Liver (tissue), 8 donors: ENCODE measurements at regions not wholly inside any gene's neighbourhood (a gene's known extent, or its start where the extent isn't known, plus 50 kb on each side); places are given as distances from the start of the nearest gene placed in this dataset.

ENCODE experiments used
- DNase-seq: peaks from one replicate; pipeline ENCODE4 v3.0.0-alpha.2; 2017; ENCODE audit warnings: low spot score
- H3K27ac ChIP-seq, 2 donors: one replicate each; pipeline ENCODE4 v1.7.0; 2013; ENCODE audit warnings: inconsistent platforms in 2 of 2, low read length in 2 of 2, control low read depth in 1 of 2, low read depth in 1 of 2, mild to moderate bottlenecking in 1 of 2
- H3K27me3 ChIP-seq, 4 donors: one replicate each; pipeline versions ENCODE4 v1.6.1 to v1.7.0; 2013; ENCODE audit warnings: low read length in 3 of 4, inconsistent platforms in 1 of 4, mild to moderate bottlenecking in 1 of 4, moderate library complexity in 1 of 4; ENCODE audit not compliant: control insufficient read depth in 4 of 4, insufficient read depth in 4 of 4
- H3K36me3 ChIP-seq, 4 donors: one replicate each; pipeline versions ENCODE4 v1.6.1 to v1.7.0; 2013; ENCODE audit warnings: low read length in 3 of 4, mild to moderate bottlenecking in 3 of 4, low read depth in 1 of 4, moderate library complexity in 1 of 4; ENCODE audit not compliant: control insufficient read depth in 4 of 4, insufficient read depth in 3 of 4
- H3K4me1 ChIP-seq, 4 donors: one replicate each; pipeline versions ENCODE4 v1.6.1 to v1.7.0; 2013; ENCODE audit warnings: low read length in 3 of 4, mild to moderate bottlenecking in 3 of 4, moderate library complexity in 1 of 4; ENCODE audit not compliant: control insufficient read depth in 4 of 4, insufficient read depth in 4 of 4
- H3K4me3 ChIP-seq, 3 donors: one replicate each; pipeline versions ENCODE4 v1.6.1 to v1.7.0; 2013; ENCODE audit warnings: low read length in 3 of 3, control low read depth in 1 of 3, low read depth in 1 of 3, mild to moderate bottlenecking in 1 of 3
- H3K9ac ChIP-seq, 2 donors: one replicate each; pipeline ENCODE4 v1.7.0; 2013; ENCODE audit warnings: low read length in 2 of 2, mild to moderate bottlenecking in 2 of 2, moderate library complexity in 2 of 2, control low read depth in 1 of 2, low read depth in 1 of 2
- H3K9me3 ChIP-seq, 4 donors: one replicate each; pipeline versions ENCODE4 v1.6.1 to v1.7.0; 2013; ENCODE audit warnings: low read length in 3 of 4; ENCODE audit not compliant: control insufficient read depth in 4 of 4
- ATF3 ChIP-seq: IDR thresholded peaks from 2 replicates; pipeline ENCODE4 v1.6.1; 2016; ENCODE audit warnings: antibody characterized with exemption
- EGR1 ChIP-seq, 2 donors: IDR thresholded peaks; 2 replicates each; pipeline ENCODE4 v1.6.1; 2016 to 2018; ENCODE audit warnings: antibody characterized with exemption in 2 of 2, low read depth in 2 of 2
- FOXA1 ChIP-seq: IDR thresholded peaks from 2 replicates; pipeline ENCODE4 v1.6.1; 2016; ENCODE audit warnings: antibody characterized with exemption
- FOXA2 ChIP-seq: IDR thresholded peaks from 2 replicates; pipeline ENCODE4 v1.6.1; 2016; ENCODE audit warnings: antibody characterized with exemption
- GABPA ChIP-seq, 2 donors: IDR thresholded peaks in 1 of 2; conservative IDR thresholded peaks in 1 of 2; 2 replicates each; pipeline ENCODE4 v1.6.1; 2016; ENCODE audit warnings: antibody characterized with exemption in 2 of 2, mild to moderate bottlenecking in 1 of 2, moderate library complexity in 1 of 2
- HNF4A ChIP-seq, 2 donors: conservative IDR thresholded peaks; 2 replicates each; pipeline ENCODE4 v1.6.1; 2016; ENCODE audit warnings: antibody characterized with exemption in 2 of 2, mild to moderate bottlenecking in 2 of 2
- HNF4G ChIP-seq: IDR thresholded peaks from 2 replicates; pipeline ENCODE4 v1.6.1; 2016; ENCODE audit warnings: antibody characterized with exemption
- JUND ChIP-seq, 2 donors: IDR thresholded peaks; 2 replicates each; pipeline ENCODE4 v1.6.1; 2016; ENCODE audit warnings: antibody characterized with exemption in 2 of 2
- NR2F2 ChIP-seq: IDR thresholded peaks from 2 replicates; pipeline ENCODE4 v1.6.1; 2016; ENCODE audit warnings: antibody characterized with exemption
- RAD21 ChIP-seq, 2 donors: IDR thresholded peaks; 2 replicates each; pipeline ENCODE4 v1.6.1; 2016; ENCODE audit warnings: antibody characterized with exemption in 2 of 2, mild to moderate bottlenecking in 2 of 2
- REST ChIP-seq: IDR thresholded peaks from 2 replicates; pipeline ENCODE4 v1.6.1; 2016; ENCODE audit warnings: antibody characterized with exemption, mild to moderate bottlenecking
- RXRA ChIP-seq, 2 donors: IDR thresholded peaks; 2 replicates each; pipeline ENCODE4 v1.6.1; 2017 to 2018; ENCODE audit warnings: antibody characterized with exemption in 2 of 2, mild to moderate bottlenecking in 1 of 2
- SP1 ChIP-seq: IDR thresholded peaks from 2 replicates; pipeline ENCODE4 v1.6.1; 2018; ENCODE audit warnings: antibody characterized with exemption, mild to moderate bottlenecking
- TAF1 ChIP-seq: conservative IDR thresholded peaks from 2 replicates; pipeline ENCODE4 v1.6.1; 2016; ENCODE audit warnings: antibody characterized with exemption, mild to moderate bottlenecking
- YY1 ChIP-seq: IDR thresholded peaks from 2 replicates; pipeline ENCODE4 v1.6.1; 2016; ENCODE audit warnings: antibody characterized with exemption, mild to moderate bottlenecking
- ZBTB33 ChIP-seq: IDR thresholded peaks from 2 replicates; pipeline ENCODE4 v1.6.1; 2016; ENCODE audit warnings: antibody characterized with exemption
- WGBS: extraction: QIAGEN DNeasy Blood & Tissue Kit; methylation state at CpG from one replicate; pipeline ENCODE4 v1.1.7; 2013; 5-methylcytosine and 5-hydroxymethylcytosine counted together
- TF ChIP-seq, protein P1 (sequence below): fragments of 150-350 bp; IDR thresholded peaks from 2 replicates; pipeline ENCODE4 v1.5.1; 2017; ENCODE audit warnings: improper control_type of control experiment, low read depth, low read length; ENCODE audit not compliant: missing input control
- TF ChIP-seq, protein P2 (sequence below): IDR thresholded peaks from 2 replicates; pipeline ENCODE4 v1.6.1; 2016; ENCODE audit warnings: antibody characterized with exemption
- donor health status: healthy.
- donor health status: healthy.
- donor health status: healthy.
- donor health status: healthy.
- donor health status: healthy.

DNA sequence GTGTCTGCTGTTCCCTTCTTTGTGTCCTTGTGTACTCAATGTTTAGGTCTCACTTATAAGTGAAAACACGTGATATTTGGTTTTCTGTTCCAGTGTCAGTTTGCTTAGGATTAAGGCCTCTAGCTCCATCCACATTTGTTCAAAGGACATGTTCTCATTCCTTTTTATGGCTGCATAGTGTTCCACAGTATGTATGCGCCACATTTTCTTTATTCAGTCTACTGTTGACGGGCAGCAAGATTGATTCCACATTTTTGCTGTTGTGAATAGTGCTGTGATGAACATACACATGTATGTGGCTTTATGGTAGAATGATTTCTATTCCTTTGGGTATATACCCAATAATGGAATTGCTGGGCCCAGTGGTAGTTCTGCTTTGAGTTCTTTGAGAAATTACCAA lies 122.7 kb upstream of the THBS1 start:
- TF ChIP-seq, protein P1, sequence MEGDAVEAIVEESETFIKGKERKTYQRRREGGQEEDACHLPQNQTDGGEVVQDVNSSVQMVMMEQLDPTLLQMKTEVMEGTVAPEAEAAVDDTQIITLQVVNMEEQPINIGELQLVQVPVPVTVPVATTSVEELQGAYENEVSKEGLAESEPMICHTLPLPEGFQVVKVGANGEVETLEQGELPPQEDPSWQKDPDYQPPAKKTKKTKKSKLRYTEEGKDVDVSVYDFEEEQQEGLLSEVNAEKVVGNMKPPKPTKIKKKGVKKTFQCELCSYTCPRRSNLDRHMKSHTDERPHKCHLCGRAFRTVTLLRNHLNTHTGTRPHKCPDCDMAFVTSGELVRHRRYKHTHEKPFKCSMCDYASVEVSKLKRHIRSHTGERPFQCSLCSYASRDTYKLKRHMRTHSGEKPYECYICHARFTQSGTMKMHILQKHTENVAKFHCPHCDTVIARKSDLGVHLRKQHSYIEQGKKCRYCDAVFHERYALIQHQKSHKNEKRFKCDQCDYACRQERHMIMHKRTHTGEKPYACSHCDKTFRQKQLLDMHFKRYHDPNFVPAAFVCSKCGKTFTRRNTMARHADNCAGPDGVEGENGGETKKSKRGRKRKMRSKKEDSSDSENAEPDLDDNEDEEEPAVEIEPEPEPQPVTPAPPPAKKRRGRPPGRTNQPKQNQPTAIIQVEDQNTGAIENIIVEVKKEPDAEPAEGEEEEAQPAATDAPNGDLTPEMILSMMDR = no peak
- TF ChIP-seq, protein P2, sequence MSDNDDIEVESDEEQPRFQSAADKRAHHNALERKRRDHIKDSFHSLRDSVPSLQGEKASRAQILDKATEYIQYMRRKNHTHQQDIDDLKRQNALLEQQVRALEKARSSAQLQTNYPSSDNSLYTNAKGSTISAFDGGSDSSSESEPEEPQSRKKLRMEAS = no peak
- TF ChIP-seq RXRA (IDR thresholded peaks at IDR 0.05) (no peak), RAD21 (IDR thresholded peaks at IDR 0.05) (no peak), TAF1 (no peak), YY1 (no peak), FOXA2 (no peak), GABPA (IDR thresholded peaks at IDR 0.05 in 1 of 2, conservative IDR thresholded peaks at IDR 0.05 in 1 of 2) (no peak), FOXA1 (no peak), ZBTB33 (no peak)
- no peak overlapping the region for H3K27ac ChIP-seq
- no peaks in the 10 kb centered on the region for H3K27me3 ChIP-seq
- no peak overlapping the region for H3K4me3 ChIP-seq
- DNase-seq = no peak
- no peaks in the 10 kb centered on the region for H3K9me3 ChIP-seq
- H3K36me3 ChIP-seq = no peaks in the 10 kb centered on the region
- H3K4me1 ChIP-seq = no peaks in the 10 kb centered on the region
- WGBS = 96% methylated on average over 3 of the region's 3 CpGs
- no peak overlapping the region for H3K9ac ChIP-seq

- 91% methylated on average over 1 of the region's 1 CpG for WGBS
- DNase-seq = no peak
These were observed 121.3 kb upstream of the THBS1 start for GRCh38 chr15:39459548-39459947.

More at GRCh38 chr15:39459548-39459947, 121.3 kb upstream of the THBS1 start:
- Histone ChIP-seq H3K27me3 (no peaks in the 10 kb centered on the region), H3K9me3 (no peaks in the 10 kb centered on the region), H3K9ac (no peak overlapping the region), H3K36me3 (no peaks in the 10 kb centered on the region), H3K4me3 (no peak overlapping the region), H3K4me1 (no peaks in the 10 kb centered on the region), H3K27ac (no peak overlapping the region)
- no peak for TF ChIP-seq YY1
- no peak for TF ChIP-seq GABPA (IDR thresholded peaks at IDR 0.05 in 1 of 2, conservative IDR thresholded peaks at IDR 0.05 in 1 of 2)
- no peak for TF ChIP-seq RXRA (IDR thresholded peaks at IDR 0.05)
- TF ChIP-seq, protein P1 = no peak
- no peak for TF ChIP-seq FOXA2
- no peak for TF ChIP-seq EGR1 (IDR thresholded peaks at IDR 0.05; ENCODE audit: low read depth in 2 of 2)
- no peak for TF ChIP-seq ZBTB33
- no peak for TF ChIP-seq FOXA1
- TF ChIP-seq HNF4A (conservative IDR thresholded peaks at IDR 0.05) = no peak
- no peak for TF ChIP-seq SP1
- no peak for TF ChIP-seq ATF3
- TF ChIP-seq HNF4G = no peak
- TF ChIP-seq, protein P2 = no peak
- no peak for TF ChIP-seq RAD21 (IDR thresholded peaks at IDR 0.05)
- no peak for TF ChIP-seq NR2F2
- no peak for TF ChIP-seq TAF1
- no peak for TF ChIP-seq REST
- no peak for TF ChIP-seq JUND (IDR thresholded peaks at IDR 0.05)
